ENCODE measurements at regions not wholly inside any gene's neighbourhood (a gene's known extent, or its start where the extent isn't known, plus 50 kb on each side); places are given as distances from the start of the nearest gene placed in this dataset.

- Mint-ChIP-seq H3K27me3 (no peaks in the 10 kb centered on the region), H3K4me3 (no peak overlapping the region), H3K27ac (no peak overlapping the region), H3K36me3 (no peaks in the 10 kb centered on the region), H3K9me3 (no peaks in the 10 kb centered on the region), H3K4me1 (no peaks in the 10 kb centered on the region)
- DNase-seq = no peak
These were observed 236.3 kb downstream of the OTOR start for GRCh38 chr20:16984481-16984880.

- H3K9me3 Mint-ChIP-seq = no peaks in the 10 kb centered on the region
- H3K4me1 Mint-ChIP-seq = no peaks in the 10 kb centered on the region
- H3K4me3 Mint-ChIP-seq = no peak overlapping the region
- H3K36me3 Mint-ChIP-seq = no peaks in the 10 kb centered on the region
- DNase-seq = no peak
- no peak overlapping the region for H3K27ac Mint-ChIP-seq
- H3K27me3 Mint-ChIP-seq = no peaks in the 10 kb centered on the region
These were observed 223.5 kb upstream of the PCSK2 start for GRCh38 chr20:17003170-17003870.

GRCh38 chr20:17010181-17010580 is 216.7 kb upstream of the PCSK2 start:
- no peaks in the 10 kb centered on the region for H3K4me1 Mint-ChIP-seq
- no peak overlapping the region for H3K27ac Mint-ChIP-seq
- H3K36me3 Mint-ChIP-seq = no peaks in the 10 kb centered on the region
- no peak for DNase-seq
- no peak overlapping the region for H3K4me3 Mint-ChIP-seq
- no peaks in the 10 kb centered on the region for H3K27me3 Mint-ChIP-seq
- no peaks in the 10 kb centered on the region for H3K9me3 Mint-ChIP-seq

- no peak overlapping the region for H3K4me3 Mint-ChIP-seq
- H3K9me3 Mint-ChIP-seq = no peaks in the 10 kb centered on the region
- H3K27ac Mint-ChIP-seq = no peak overlapping the region
- H3K36me3 Mint-ChIP-seq = no peaks in the 10 kb centered on the region
- H3K4me1 Mint-ChIP-seq = no peaks in the 10 kb centered on the region
- no peak for DNase-seq
- no peaks in the 10 kb centered on the region for H3K27me3 Mint-ChIP-seq
These were observed 214.2 kb upstream of the PCSK2 start for GRCh38 chr20:17012546-17013226.

GRCh38 chr20:17014217-17014616 is 212.6 kb upstream of the PCSK2 start:
- no peak for DNase-seq
- Mint-ChIP-seq H3K27me3 (no peaks in the 10 kb centered on the region), H3K4me1 (no peaks in the 10 kb centered on the region), H3K4me3 (no peak overlapping the region), H3K27ac (no peak overlapping the region), H3K9me3 (no peaks in the 10 kb centered on the region), H3K36me3 (no peaks in the 10 kb centered on the region)

- no peaks in the 10 kb centered on the region for H3K9me3 Mint-ChIP-seq
- DNase-seq = no peak
- no peaks in the 10 kb centered on the region for H3K36me3 Mint-ChIP-seq
- H3K4me3 Mint-ChIP-seq = no peak overlapping the region
- no peaks in the 10 kb centered on the region for H3K4me1 Mint-ChIP-seq
- no peaks in the 10 kb centered on the region for H3K27me3 Mint-ChIP-seq
- no peak overlapping the region for H3K27ac Mint-ChIP-seq
These were observed 212.0 kb upstream of the PCSK2 start for GRCh38 chr20:17014756-17015366.

- Mint-ChIP-seq H3K9me3 (no peaks in the 10 kb centered on the region), H3K36me3 (no peaks in the 10 kb centered on the region), H3K4me1 (no peaks in the 10 kb centered on the region), H3K27me3 (no peaks in the 10 kb centered on the region), H3K27ac (no peak overlapping the region), H3K4me3 (no peak overlapping the region)
- DNase-seq = no peak
These were observed 209.6 kb upstream of the PCSK2 start for GRCh38 chr20:17017232-17017631.

GRCh38 chr20:17021481-17021880 is 205.4 kb upstream of the PCSK2 start:
- Mint-ChIP-seq H3K4me1 (no peaks in the 10 kb centered on the region), H3K27me3 (no peaks in the 10 kb centered on the region), H3K9me3 (no peaks in the 10 kb centered on the region), H3K4me3 (no peak overlapping the region), H3K27ac (no peak overlapping the region), H3K36me3 (no peaks in the 10 kb centered on the region)
- no peak for DNase-seq

- Mint-ChIP-seq H3K27ac (no peak overlapping the region), H3K4me3 (no peak overlapping the region)
These were observed 203.8 kb upstream of the PCSK2 start for GRCh38 chr20:17023036-17023435.

GRCh38 chr20:17023806-17024205 is 203.0 kb upstream of the PCSK2 start:
- no peak for DNase-seq
- no peaks in the 10 kb centered on the region for H3K4me1 Mint-ChIP-seq
- H3K9me3 Mint-ChIP-seq = peaks cover 7% of the 10 kb centered on the region
- no peak overlapping the region for H3K4me3 Mint-ChIP-seq
- H3K36me3 Mint-ChIP-seq = no peaks in the 10 kb centered on the region
- H3K27me3 Mint-ChIP-seq = no peaks in the 10 kb centered on the region
- H3K27ac Mint-ChIP-seq = no peak overlapping the region

More at GRCh38 chr20:17023036-17023435, 203.8 kb upstream of the PCSK2 start:
- DNase-seq = no peak
- Mint-ChIP-seq H3K27me3 (no peaks in the 10 kb centered on the region), H3K4me1 (no peaks in the 10 kb centered on the region), H3K36me3 (no peaks in the 10 kb centered on the region), H3K9me3 (peaks cover 7% of the 10 kb centered on the region)

- Mint-ChIP-seq H3K27me3 (no peaks in the 10 kb centered on the region), H3K9me3 (peaks cover 7% of the 10 kb centered on the region), H3K4me1 (no peaks in the 10 kb centered on the region), H3K36me3 (no peaks in the 10 kb centered on the region), H3K27ac (no peak overlapping the region), H3K4me3 (no peak overlapping the region)
- no peak for DNase-seq
These were observed 202.2 kb upstream of the PCSK2 start for GRCh38 chr20:17024513-17025119.

GRCh38 chr20:17026346-17026745 is 200.5 kb upstream of the PCSK2 start:
- Mint-ChIP-seq H3K27me3 (no peaks in the 10 kb centered on the region), H3K4me1 (no peaks in the 10 kb centered on the region), H3K36me3 (no peaks in the 10 kb centered on the region), H3K9me3 (peaks cover 7% of the 10 kb centered on the region), H3K4me3 (no peak overlapping the region), H3K27ac (no peak overlapping the region)
- DNase-seq = no peak

GRCh38 chr20:17029698-17030097 is 197.1 kb upstream of the PCSK2 start:
- Mint-ChIP-seq H3K27ac (no peak overlapping the region), H3K4me1 (no peaks in the 10 kb centered on the region), H3K36me3 (no peaks in the 10 kb centered on the region), H3K27me3 (no peaks in the 10 kb centered on the region), H3K4me3 (no peak overlapping the region), H3K9me3 (peaks cover 7% of the 10 kb centered on the region)
- no peak for DNase-seq

GRCh38 chr20:17036541-17036940 is 190.3 kb upstream of the PCSK2 start:
- no peaks in the 10 kb centered on the region for H3K27me3 Mint-ChIP-seq
- no peaks in the 10 kb centered on the region for H3K36me3 Mint-ChIP-seq
- DNase-seq = no peak

GRCh38 chr20:17042122-17042521 is 184.7 kb upstream of the PCSK2 start:
- DNase-seq = no peak
- H3K27ac Mint-ChIP-seq = no peak overlapping the region
- H3K4me1 Mint-ChIP-seq = no peaks in the 10 kb centered on the region
- H3K9me3 Mint-ChIP-seq = peaks cover 1% of the 10 kb centered on the region
- H3K4me3 Mint-ChIP-seq = no peak overlapping the region
- no peaks in the 10 kb centered on the region for H3K27me3 Mint-ChIP-seq
- H3K36me3 Mint-ChIP-seq = no peaks in the 10 kb centered on the region

More at GRCh38 chr20:17036541-17036940, 190.3 kb upstream of the PCSK2 start:
- H3K4me1 Mint-ChIP-seq = no peaks in the 10 kb centered on the region
- no peak overlapping the region for H3K4me3 Mint-ChIP-seq
- no peak overlapping the region for H3K27ac Mint-ChIP-seq
- H3K9me3 Mint-ChIP-seq = no peaks in the 10 kb centered on the region
